ENCODE measurements at regions not wholly inside any gene's neighbourhood (a gene's known extent, or its start where the extent isn't known, plus 50 kb on each side); places are given as distances from the start of the nearest gene placed in this dataset.

DNA sequence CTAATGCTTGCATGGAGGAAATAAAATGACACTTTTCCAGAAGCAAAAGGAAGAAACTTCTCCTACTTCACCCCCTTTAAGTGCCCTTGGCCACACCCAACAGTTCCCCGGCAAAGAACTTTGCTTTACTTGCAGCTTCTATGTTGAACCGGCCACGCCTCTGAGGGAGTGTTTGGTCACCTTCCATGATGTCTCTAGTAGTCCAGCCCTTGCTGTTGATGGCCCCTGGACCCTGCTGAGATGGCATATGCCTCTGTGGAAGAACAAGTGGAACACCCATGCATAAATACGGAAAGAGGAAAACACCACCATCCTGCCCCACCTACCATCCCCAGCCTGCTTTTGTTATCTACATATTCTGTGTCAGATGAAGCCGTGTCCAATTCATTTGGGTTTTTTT, 218.3 kb upstream of the POU3F3 start:
- DNase-seq (ENCODE audit: low spot score): no peak

DNA sequence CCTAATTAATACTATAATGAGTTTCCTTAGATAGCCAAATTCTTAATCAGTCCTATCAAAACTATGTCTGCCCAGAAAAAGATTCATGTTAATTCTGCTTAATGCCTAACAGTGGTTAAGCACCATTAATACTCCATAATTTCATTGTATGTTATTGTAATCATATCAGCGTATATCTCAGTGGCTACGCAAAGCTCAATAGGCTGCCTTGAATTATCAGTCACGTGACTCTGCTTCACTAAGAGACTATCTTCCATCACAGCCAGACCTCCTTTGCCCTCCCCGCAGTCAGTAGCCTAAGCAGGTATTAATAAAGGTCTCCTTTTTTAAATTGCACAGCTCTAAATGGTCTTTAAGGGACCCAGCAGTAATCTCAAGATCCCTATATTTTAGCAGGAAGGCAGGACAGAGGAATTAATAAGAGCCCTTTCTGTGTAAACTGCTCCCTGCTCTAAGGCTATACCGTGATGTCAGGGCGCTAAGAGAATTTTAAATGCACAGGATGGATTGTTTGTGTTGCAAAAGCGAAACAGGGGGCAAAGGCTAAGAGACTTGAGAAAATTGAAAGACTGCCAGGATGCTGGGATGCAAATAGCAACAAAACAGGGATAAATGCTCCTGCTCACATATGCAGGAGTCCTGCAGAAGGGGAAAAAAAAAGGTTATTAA, 215.6 kb upstream of the POU3F3 start:
- DNase-seq (ENCODE audit: low spot score): no peak

DNA sequence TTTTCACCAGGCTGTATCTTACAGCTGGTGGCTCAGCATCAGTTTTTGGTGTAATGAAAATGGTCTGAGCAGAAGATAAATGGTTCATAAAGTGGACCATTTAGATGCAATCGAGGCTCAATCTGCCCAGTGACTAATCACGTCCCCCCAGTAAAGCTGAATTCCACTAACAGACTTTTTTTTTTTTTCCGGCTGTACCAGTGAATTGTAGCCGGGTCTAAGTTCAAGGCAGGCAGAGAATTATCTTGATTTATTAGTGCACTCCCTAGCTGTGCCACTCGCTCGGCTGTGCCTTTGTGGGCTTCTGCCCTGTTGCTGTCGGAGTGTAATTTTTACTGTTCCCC, 215.1 kb upstream of the POU3F3 start:
- DNase-seq (ENCODE audit: low spot score): no peak

DNA sequence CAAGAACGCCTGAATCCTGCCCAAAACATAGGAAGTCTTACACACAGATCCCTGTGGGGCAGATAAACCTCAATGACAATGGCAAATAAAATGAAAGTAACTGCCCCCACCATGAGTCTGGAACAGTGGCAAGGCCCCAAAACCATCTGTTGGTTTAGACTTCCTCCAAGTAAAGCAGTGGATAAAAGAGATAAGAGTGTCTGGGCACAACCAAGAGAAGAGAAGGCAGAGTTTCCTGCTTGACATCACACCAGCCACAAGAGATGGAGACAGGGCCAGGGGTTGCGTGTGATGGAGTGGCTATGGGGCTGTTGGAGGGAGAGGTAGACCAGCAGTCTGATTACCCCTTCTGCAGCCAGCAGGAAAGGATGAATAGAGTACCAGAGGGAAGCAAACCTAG, 212.1 kb upstream of the POU3F3 start:
- DNase-seq (ENCODE audit: low spot score): no peak

DNA sequence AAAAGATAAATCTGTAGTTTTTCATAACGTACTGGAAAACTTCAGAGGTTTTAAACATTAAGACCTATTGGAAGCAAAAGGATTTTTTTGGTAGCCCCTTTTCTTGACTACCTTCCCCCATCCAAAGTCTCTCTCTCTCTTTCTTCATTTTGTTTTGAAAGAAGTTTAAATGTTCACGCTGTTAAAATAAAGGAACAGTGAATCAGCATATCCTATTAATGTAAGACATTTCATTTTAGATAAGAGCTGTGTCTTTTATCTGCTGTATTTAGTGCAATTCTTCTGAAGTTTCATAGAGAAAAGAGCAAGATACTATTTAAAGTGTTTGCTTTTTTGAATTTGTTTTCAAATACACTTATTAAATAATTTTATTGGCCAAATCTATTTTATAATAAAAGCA, 205.5 kb upstream of the POU3F3 start:
- no peak for DNase-seq (ENCODE audit: low spot score)

DNA sequence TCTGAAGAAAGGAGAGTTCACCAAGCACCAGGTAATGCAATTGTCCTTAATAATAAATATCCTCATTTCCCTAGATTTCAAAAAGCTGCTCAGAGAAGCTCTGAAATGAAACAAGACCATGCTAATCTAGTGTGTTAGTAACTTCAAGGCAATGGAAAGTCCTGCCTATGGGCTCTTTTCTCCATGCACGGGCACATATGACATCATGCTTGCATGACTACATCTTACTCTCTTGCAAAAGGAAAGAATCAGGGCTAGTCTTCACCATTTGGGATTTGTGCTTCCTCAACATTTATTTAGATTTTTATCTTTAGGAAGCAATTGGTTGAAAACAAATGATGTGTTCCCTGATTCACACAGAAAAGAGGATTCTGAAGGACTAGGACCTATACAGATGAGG, 204.0 kb upstream of the POU3F3 start:
- no peak for DNase-seq (ENCODE audit: low spot score)

DNA sequence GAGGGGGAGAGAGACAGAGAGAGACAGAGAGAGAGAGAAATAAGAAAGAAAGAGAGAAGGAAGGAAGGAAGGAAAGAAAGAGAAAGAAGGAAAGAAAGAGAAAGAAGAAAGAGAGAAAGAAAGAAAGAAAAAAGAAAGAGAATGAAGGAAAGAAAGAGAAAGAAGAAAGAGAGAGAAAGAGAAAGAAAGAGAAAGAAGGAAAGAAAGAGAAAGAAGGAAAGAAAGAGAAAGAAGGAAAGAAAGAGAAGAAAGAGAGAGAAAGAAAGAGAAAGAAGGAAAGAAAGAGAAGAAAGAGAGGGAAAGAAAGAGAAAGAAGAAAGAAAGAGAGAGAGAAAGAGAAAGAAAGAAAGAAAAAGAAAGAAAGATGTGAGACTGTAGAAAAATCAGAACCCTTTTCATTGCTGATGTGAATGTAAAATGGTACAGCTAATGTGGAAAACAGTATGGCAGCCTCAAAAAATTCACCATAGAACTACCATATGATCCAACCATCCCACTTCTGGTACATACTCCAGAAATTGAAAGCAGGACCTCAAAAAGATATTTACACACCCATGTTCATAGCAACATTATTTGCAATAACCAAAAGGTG, 203.4 kb upstream of the POU3F3 start:
- DNase-seq (ENCODE audit: low spot score): no peak

DNA sequence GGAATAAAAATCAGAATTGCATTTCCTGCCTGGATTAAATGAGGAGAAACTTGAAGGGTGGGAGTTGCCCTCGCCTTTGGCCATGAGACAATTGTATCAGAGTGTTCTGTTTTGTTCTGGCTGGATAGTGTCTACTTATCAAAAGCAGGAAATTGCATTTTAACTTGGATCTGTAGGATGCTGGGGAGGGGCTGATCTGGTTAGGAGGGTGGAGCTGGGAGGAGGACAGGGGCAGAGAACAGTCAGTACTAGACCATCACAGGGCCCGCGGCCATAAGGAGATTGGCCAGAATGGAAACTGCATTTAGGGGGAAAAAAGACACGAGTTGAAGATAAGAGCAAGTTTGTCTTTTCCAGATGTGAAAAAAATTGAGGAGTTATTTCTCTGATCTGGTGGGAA, 199.1 kb upstream of the POU3F3 start:
- DNase-seq (ENCODE audit: low spot score): no peak

DNA sequence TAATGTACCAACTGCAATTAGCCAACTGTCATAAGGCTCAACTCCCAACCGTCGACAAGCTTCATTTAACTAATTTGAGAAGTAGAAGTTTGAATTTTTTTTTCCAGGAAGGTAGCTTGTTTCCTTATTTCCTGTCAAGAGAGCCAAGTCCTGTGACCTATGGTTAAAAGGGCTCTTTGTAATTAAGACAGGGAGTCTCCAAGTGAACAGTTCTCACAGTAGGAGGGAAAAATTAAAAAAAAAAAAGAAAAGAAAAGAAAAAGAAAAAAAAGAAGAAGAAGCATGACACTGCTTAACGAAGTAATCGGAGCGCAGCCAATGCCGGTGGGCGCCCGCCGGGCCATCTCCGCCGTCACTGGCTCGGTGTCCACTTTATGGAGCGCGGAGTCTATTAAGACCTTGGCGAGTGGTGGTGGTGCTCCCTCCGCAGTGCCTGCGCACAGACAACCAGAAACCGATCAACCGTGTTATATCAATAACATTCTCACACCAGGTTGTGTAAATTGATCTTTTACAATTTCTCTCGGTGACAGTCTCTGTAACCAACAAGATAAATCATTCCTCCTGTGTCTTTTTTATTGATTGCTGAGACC, 197.2 kb upstream of the POU3F3 start:
- no peak for DNase-seq (ENCODE audit: low spot score)

DNA sequence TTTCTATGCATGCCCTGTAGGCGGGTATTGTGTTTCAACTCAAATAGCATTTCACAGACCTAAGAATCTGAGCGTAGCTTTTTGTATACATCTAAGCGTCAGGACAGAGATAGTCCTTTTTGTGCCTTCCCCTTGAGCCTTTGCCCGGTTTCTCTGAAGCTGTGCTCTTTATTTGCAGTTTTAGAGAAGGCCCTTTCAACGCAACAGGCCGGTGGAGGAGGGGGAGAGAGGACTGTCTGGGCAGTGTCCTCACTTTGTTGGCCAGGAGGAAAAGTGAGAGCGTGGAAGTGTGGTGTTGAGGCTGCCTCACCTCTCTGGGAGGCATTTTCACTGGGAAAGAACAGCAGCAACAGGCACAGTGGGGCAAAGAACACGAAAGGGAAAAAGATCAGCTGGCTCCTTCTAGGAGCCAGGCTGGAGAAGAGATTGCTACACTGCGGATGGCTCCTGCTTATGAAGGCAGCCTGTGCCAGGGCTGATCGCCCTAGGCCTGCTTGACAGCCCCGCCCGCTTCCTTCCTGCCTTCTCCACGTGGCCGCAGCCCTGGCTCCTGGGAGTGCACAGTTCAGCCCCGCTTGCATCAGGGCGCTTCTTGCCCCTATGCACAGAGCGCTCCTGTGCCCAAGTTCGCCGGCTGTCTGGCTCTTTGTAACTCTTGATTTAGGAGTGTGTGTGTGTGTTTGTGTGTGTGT, 195.6 kb upstream of the POU3F3 start:
- no peak for DNase-seq (ENCODE audit: low spot score)

DNA sequence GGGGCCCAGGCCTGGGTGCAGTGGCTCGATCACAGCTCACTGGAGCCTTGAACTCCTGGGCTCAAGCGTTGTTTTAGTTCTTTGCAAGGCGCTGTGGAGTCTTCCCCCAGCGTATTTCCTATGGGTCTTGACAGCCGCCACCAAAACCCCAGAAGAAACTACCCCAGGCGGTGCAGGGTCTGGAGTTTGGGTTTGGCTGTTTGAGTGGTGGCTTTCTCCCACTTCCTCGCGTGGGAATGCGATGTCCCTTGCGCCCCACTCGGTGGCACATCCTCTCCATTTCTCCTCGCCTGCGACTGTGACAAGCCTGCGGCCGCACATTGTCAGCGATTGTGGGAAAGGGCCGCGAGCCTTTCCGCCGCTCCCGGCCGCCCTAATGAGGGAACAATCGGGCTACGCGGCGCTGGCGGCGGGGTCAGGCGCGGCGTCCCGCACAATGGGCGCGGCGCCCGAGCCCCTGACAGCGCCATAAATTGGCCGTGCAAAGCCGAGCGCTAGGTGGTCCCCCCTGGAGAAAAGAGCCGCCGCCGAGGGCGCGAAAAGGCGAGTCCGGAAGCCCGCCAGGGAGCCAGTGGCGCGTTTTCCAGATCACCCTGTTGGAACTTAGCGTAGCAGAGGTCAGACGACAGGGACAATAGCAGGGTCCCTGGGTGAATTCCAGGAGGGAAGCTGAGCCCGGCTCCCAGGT, 194.9 kb upstream of the POU3F3 start:
- no peak for DNase-seq (ENCODE audit: low spot score)

DNA sequence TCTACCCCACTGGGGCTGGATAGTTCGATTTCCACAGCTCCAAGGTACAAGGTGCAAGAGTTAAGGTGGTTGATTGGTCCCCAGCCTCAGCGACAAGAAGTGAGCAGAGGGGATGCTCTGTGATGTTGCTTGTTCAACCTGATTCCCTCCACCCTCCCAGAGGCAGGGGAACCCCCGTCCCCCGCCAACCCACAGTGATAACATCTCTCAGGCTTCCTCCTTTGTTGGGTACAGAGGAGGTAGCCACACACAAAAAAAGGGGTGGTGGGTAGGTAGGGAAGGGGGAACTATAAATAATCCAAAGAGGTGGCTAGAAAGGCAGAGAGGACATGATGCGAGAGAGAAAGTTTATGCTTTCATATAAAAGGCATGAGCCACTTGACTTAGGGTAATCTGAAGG, 192.9 kb upstream of the POU3F3 start:
- no peak for DNase-seq (ENCODE audit: low spot score)

DNA sequence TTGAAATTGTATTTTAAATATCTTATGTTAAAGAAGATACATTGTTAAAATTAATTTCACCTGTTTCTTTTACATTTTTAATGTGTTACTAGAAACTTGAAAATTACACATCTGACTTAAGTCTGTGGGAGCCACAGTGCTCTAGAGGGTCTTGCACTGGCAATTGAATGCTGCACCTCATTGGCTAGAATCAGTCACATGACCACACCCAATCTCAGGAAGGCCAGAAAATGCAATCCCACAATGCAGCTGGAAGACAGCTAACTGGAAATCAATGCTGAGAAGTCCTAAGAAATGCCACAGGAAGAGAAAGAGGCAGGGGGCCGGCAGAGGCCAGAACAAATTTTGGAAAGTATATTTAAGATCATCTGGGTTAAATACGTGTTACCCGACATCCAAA, 189.2 kb upstream of the POU3F3 start:
- DNase-seq (ENCODE audit: low spot score): no peak

DNA sequence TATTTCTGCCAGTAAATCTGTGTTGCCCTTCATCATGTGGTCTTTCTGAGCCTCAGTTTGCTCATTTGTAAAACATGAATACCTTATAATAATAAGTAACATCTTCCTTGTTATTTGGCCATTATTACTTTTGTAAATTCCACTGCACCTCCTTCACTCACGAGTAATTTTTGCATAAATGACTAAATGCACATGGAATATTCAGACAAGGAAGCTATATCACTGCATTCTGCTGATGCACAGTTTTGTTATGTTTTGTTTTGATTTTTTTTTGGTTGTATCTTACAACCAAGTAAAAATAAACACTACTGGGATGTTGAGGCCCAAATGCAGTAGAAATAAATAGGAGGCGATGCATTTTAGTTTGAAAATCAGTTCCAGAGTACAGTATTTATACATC, 185.3 kb upstream of the POU3F3 start:
- no peak for DNase-seq (ENCODE audit: low spot score)

DNA sequence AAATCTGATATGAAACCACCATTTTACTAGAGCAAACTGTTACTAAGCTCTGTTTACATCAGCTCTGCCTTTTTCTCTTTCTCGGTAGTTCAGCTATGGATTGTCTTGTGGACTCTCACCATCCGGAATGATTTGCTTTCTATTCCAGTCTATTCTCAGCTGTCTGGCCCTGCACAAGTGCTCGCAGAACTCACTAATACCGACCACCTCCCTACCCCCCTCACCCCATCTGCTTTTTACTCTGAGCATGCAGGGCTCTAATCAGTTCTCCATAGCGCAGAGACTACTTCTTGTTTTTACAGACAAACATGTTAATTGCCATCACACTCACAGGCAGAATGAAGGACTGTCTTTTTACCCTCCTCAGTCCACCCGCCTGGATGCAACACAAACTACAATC, 180.7 kb upstream of the POU3F3 start:
- no peak for DNase-seq (ENCODE audit: low spot score)

DNA sequence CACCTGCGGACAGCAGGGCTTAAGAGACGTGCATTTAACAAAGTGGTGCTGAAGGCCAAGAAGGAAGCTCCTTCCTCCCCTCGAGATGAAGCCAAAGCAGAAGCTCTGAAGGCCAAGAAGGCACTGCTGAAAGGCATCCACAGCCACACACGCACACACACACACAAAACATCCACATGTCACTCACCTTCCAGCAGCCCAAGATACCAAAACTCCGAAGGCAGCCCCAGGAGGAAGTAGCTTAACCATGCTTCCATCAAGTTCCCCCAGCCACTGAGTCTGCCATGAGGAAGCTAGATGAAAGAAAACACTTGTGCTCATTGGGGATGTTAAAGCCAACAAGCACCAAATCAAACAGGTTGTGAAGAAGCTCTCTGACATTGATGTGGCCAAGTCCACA, 175.7 kb upstream of the POU3F3 start:
- no peak for DNase-seq (ENCODE audit: low spot score)

DNA sequence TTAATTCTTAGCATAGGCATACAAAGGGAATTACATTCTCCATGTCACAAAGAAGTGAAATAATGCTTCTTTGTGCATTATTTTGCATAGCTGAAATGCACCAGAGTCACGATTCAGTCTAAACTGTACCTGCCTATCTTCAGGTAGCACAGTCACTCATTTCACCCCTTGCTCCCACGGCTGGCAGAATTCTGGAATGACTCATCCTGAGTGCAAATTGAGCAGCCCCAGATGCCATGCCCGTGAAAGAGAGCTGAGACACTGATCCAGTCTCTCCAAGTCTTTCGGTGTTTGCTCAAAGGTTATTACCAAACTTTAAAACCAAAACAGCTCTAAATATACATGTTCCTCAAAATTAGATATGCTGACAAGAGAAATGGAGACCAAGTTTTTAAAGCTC, 168.3 kb upstream of the POU3F3 start:
- DNase-seq (ENCODE audit: low spot score): no peak

DNA sequence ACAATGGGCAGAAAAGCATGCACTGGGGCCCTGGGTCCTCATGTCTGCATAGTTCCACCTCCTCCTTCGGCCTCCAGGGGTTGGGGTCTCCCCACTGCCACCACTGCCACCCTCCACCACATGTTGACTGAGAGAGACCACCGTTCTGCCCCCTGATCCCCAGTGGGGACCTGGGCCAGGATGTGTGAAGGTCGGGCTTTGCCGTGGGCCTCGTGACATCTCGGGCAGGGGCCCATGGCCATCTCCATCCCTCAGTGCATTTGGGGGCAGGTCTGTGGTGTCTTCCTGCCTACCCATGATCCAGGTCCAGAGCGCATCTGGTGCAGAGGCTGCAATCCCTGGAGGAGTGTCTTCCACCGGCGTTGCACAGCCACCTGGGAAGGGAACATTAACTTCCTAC, 166.8 kb upstream of the POU3F3 start:
- no peak for DNase-seq (ENCODE audit: low spot score)

DNA sequence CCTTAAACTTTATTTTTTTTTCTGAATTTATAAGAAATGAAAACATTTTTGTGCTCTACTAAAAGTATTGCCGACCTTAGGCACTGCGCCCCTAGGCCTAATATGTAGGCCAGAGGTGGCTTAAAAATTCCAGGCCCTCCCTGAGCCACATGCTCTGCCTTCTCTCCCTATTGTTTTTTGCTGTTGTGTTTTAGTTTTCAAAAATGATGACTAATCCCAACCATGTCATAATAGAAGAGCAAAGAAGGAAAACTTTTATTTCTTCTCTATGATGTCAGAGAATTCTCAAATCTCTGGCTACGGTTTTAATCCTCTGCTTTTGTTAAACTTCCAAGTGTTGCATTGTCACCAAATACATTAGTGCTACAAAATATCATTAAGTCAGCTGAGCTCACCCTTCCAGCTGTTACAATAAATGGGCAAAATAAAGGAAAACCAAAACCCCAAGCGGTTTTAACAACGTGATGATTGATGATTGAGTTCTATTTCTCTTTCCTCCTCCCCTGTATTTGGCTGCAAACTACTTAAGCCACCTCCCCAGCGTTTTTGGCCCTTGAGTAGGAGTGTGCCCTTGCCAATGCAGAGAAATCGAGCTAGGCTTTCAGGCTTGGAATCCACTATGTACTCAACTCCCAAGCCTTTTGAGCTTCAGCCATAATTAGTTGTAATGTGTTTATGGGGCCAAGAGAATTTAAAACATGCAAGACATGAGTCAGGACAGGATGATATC, 163.5 kb upstream of the POU3F3 start:
- DNase-seq (ENCODE audit: low spot score): no peak

DNA sequence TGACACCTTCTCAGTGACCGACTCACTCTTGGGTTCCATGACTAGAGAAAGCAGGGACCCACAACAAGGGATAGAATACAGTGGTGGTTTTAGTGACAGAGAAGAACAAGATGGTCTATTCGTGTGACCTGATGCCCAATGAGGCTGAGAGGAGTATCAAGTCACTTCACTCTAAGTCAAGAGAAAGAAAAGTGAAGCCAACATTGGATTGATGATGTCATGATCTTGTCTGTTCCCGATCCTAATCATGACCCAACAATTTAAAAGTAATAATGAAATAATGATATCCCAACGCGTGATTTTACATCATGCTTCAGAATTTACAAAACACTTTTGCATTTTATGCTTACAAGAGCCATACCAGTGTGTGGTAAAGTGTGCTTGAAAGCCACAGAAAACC, 155.6 kb upstream of the POU3F3 start:
- DNase-seq (ENCODE audit: low spot score): no peak

DNA sequence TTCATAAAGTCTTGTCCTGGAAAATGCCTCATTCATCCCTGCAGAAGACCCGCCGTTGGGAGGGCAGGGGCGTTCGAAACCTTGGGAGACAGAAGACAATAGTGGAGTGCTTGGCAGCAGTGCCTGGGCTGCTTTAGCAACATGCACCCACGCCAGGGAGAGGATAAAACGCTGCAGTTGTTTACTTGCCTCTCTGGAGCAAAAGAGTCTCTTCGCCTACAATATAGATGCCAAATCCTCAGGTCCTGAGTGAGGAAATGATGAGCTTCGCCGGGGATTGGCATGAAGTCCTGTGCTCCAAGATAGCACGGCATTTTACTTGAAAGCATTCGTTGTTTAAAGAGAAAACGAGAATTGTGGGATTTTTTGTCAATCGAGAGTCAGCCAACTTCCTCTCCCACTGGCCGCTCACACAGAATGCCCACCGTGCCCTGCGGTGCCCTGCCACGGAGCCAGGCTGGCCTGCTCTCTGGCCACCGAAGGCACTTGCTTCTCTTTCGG, 152.5 kb upstream of the POU3F3 start:
- no peak for DNase-seq (ENCODE audit: low spot score)

Data from hematopoietic multipotent progenitor cell treated with erythropoietin and hydrocortisone succinate and interleukin-3 and kit ligand, for 15 days (in vitro differentiated cells).